H1 (cell line): ENCODE measurements at regions not wholly inside any gene's neighbourhood (a gene's known extent, or its start where the extent isn't known, plus 50 kb on each side); places are given as distances from the start of the nearest gene placed in this dataset.
A peak's percentile ranks its signal among the peaks of the same experiment; 100 is the strongest.

Experiments used
- CTCF ChIA-PET: fragments of 300-600 bp; sonication (Branson Sonifier 250); formaldehyde crosslinking; loops from one replicate; lab custom pipeline; 2021; ENCODE audit not compliant: partially characterized antibody; lab: Charles Lee
- POLR2A ChIA-PET: fragments of 300-600 bp; sonication (Branson Sonifier 250); formaldehyde crosslinking; loops from one replicate; lab custom pipeline; 2021; ENCODE audit warnings: inconsistent platforms; ENCODE audit not compliant: partially characterized antibody; lab: Charles Lee
- DNase-seq, 2 experiments: peaks; one replicate each; pipeline versions ENCODE4 v3.0.0 to v3.0.0-alpha.2; 2010 to 2022; ENCODE audit warnings: low spot score in 2 of 2, low read depth in 1 of 2, mixed read lengths in 1 of 2
- FAIRE-seq: peaks from 2 replicates; lab custom pipeline; 2011; peaks lifted over from hg19 to GRCh38; lab: Jason Lieb, UNC
- H2AFZ ChIP-seq: 2 replicates; pipeline ENCODE4 v1.8.1; 2012; ENCODE audit warnings: low read length, inconsistent platforms
- H2AK5ac ChIP-seq: 2 replicates; pipeline ENCODE4 v1.6.1; 2013; ENCODE audit warnings: low read depth, low read length
- H2BK120ac ChIP-seq: replicated peaks from 2 replicates; pipeline ENCODE3; 2013; ENCODE audit warnings: low read depth, low read length, inconsistent platforms
- H2BK12ac ChIP-seq: 2 replicates; pipeline ENCODE4 v1.6.1; 2013; ENCODE audit warnings: low read depth, low read length
- H2BK15ac ChIP-seq: 2 replicates; pipeline ENCODE4 v1.6.1; 2013; ENCODE audit warnings: low read length
- H2BK20ac ChIP-seq: 2 replicates; pipeline ENCODE4 v1.6.1; 2013; ENCODE audit warnings: low read length
- H2BK5ac ChIP-seq: 2 replicates; pipeline ENCODE4 v1.6.1; 2013; ENCODE audit warnings: low read depth, low read length
- H3K14ac ChIP-seq: 2 replicates; pipeline ENCODE4 v1.6.1; 2013; ENCODE audit warnings: inconsistent platforms; ENCODE audit not compliant: insufficient read length
- H3K18ac ChIP-seq: 2 replicates; pipeline ENCODE4 v1.6.1; 2013; ENCODE audit warnings: low read length; ENCODE audit errors: extremely low read depth
- H3K23ac ChIP-seq: 2 replicates; pipeline ENCODE4 v1.6.1; 2013; ENCODE audit warnings: inconsistent platforms; ENCODE audit not compliant: insufficient read length
- H3K23me2 ChIP-seq: 2 replicates; pipeline ENCODE4 v1.6.1; 2013; ENCODE audit warnings: low read depth, low read length
- H3K27ac ChIP-seq: 2 replicates; pipeline ENCODE4 v1.6.1; 2011; ENCODE audit warnings: low read depth, low read length, inconsistent platforms
- H3K27me3 ChIP-seq, 4 experiments: replicated peaks in 1 of 4; 1 replicate in 1 of 4; 2 replicates in 3 of 4; pipeline versions ENCODE4 v1.6.1 to v1.8.1; 2011 to 2013; ENCODE audit warnings: low read length in 3 of 4, mild to moderate bottlenecking in 3 of 4, inconsistent platforms in 2 of 4, mixed read lengths in 2 of 4, moderate library complexity in 1 of 4; ENCODE audit not compliant: control insufficient read depth in 3 of 4, insufficient read depth in 3 of 4; ENCODE audit errors: extremely low read depth in 1 of 4
- H3K36me3 ChIP-seq, 4 experiments: 2 replicates each; pipeline versions ENCODE4 v1.6.1 to v1.8.1; 2011 to 2013; ENCODE audit warnings: mild to moderate bottlenecking in 4 of 4, low read length in 3 of 4, moderate library complexity in 2 of 4, control low read depth in 1 of 4, inconsistent platforms in 1 of 4; ENCODE audit not compliant: insufficient read depth in 4 of 4, control insufficient read depth in 2 of 4
- H3K4ac ChIP-seq: replicated peaks from 2 replicates; pipeline ENCODE3; 2013; ENCODE audit warnings: low read length, low read depth, mixed read lengths, inconsistent platforms; ENCODE audit not compliant: insufficient read length
- H3K4me1 ChIP-seq, 4 experiments: replicated peaks in 1 of 4; 1 replicate in 1 of 4; 2 replicates in 3 of 4; pipeline versions ENCODE4 v1.6.1 to v1.8.1; 2011 to 2013; ENCODE audit warnings: low read length in 3 of 4, inconsistent platforms in 2 of 4, mixed read lengths in 1 of 4; ENCODE audit not compliant: insufficient read depth in 4 of 4, control insufficient read depth in 3 of 4
- H3K4me2 ChIP-seq, 2 experiments: 2 replicates each; pipeline versions ENCODE4 v1.6.1 to v1.8.1; 2011 to 2013; ENCODE audit warnings: low read depth in 2 of 2, low read length in 2 of 2, control low read depth in 1 of 2, inconsistent platforms in 1 of 2, mild to moderate bottlenecking in 1 of 2; ENCODE audit not compliant: insufficient read depth in 1 of 2
- H3K4me3 ChIP-seq, 4 experiments: fragments of 200-600, 300-600 bp in 1 of 4; sonication (generic), shearing (Covaris generic), sonication (Bioruptor Twin) in 1 of 4; 2 replicates each; pipeline versions ENCODE4 v1.5.1 to v1.8.1; 2011 to 2016; ENCODE audit warnings: low read length in 4 of 4, low read depth in 3 of 4, control low read depth in 2 of 4, inconsistent platforms in 2 of 4, mild to moderate bottlenecking in 2 of 4, mixed read lengths in 1 of 4, moderate library complexity in 1 of 4; ENCODE audit not compliant: insufficient read depth in 2 of 4; ENCODE audit errors: extremely low read depth in 1 of 4
- H3K56ac ChIP-seq: replicated peaks from 2 replicates; pipeline ENCODE3; 2013; ENCODE audit warnings: low read depth, mild to moderate bottlenecking, mixed read lengths, low read length, inconsistent platforms; ENCODE audit not compliant: insufficient read length
- H3K79me1 ChIP-seq: 2 replicates; pipeline ENCODE4 v1.6.1; 2013; ENCODE audit warnings: low read depth, low read length, control low read depth
- H3K79me2 ChIP-seq, 2 experiments: 2 replicates each; pipeline versions ENCODE4 v1.6.1 to v1.8.1; 2012 to 2013; ENCODE audit warnings: low read length in 2 of 2, mild to moderate bottlenecking in 2 of 2, inconsistent platforms in 1 of 2; ENCODE audit not compliant: insufficient read depth in 2 of 2, control insufficient read depth in 1 of 2
- H3K9ac ChIP-seq, 4 experiments: replicated peaks in 1 of 4; 1 replicate in 1 of 4; 2 replicates in 3 of 4; pipeline versions ENCODE4 v1.6.1 to v1.8.1; 2011 to 2013; ENCODE audit warnings: low read depth in 3 of 4, low read length in 3 of 4, control low read depth in 2 of 4, mild to moderate bottlenecking in 2 of 4, moderate library complexity in 2 of 4, inconsistent platforms in 1 of 4; ENCODE audit errors: extremely low read depth in 1 of 4
- H3K9me3 ChIP-seq, 2 experiments: 2 replicates each; pipeline versions ENCODE4 v1.6.1 to v1.8.1; 2012 to 2013; ENCODE audit warnings: mild to moderate bottlenecking in 2 of 2, moderate library complexity in 2 of 2, control low read depth in 1 of 2, inconsistent platforms in 1 of 2, low read depth in 1 of 2, low read length in 1 of 2, mixed read lengths in 1 of 2; ENCODE audit not compliant: insufficient read depth in 2 of 2
- H4K20me1 ChIP-seq, 2 experiments: replicated peaks in 1 of 2; 2 replicates each; pipeline versions ENCODE3 to v1.8.1; 2011 to 2013; ENCODE audit warnings: inconsistent platforms in 2 of 2, low read length in 2 of 2, mild to moderate bottlenecking in 1 of 2; ENCODE audit not compliant: insufficient read depth in 2 of 2, control insufficient read depth in 1 of 2
- H4K5ac ChIP-seq: 2 replicates; pipeline ENCODE4 v1.6.1; 2013; ENCODE audit warnings: low read length, low read depth, mixed read lengths, inconsistent platforms; ENCODE audit not compliant: insufficient read length
- H4K8ac ChIP-seq: 2 replicates; pipeline ENCODE4 v1.8.0; 2013; ENCODE audit warnings: mild to moderate bottlenecking, moderate library complexity, low read length, inconsistent platforms; ENCODE audit not compliant: insufficient read depth; ENCODE audit errors: extremely low read depth
- H4K91ac ChIP-seq: replicated peaks from 2 replicates; pipeline ENCODE3; 2013; ENCODE audit warnings: low read length, mixed read lengths, inconsistent platforms; ENCODE audit not compliant: insufficient read length
- USF2 ChIP-seq: IDR thresholded peaks from 2 replicates; pipeline ENCODE4 v1.6.1; 2011; ENCODE audit warnings: low read length, improper control_type of control experiment
- WGBS, 2 experiments: shearing (Covaris generic) in 1 of 2; methylation state at CpG; one replicate each; pipeline versions ENCODE4 v1.1.6 to v1.1.7; 2013 to 2015; ENCODE audit warnings: low lambda C conversion rate in 2 of 2, mixed read lengths in 2 of 2, inconsistent platforms in 1 of 2, low coverage in 1 of 2, missing lambda C conversion rate in 1 of 2; ENCODE audit not compliant: insufficient replicate concordance in 2 of 2, insufficient coverage in 1 of 2, insufficient read length in 1 of 2; ENCODE audit errors: extremely low coverage in 1 of 2, missing lambda C conversion rate in 1 of 2; 5-methylcytosine and 5-hydroxymethylcytosine counted together

DNA sequence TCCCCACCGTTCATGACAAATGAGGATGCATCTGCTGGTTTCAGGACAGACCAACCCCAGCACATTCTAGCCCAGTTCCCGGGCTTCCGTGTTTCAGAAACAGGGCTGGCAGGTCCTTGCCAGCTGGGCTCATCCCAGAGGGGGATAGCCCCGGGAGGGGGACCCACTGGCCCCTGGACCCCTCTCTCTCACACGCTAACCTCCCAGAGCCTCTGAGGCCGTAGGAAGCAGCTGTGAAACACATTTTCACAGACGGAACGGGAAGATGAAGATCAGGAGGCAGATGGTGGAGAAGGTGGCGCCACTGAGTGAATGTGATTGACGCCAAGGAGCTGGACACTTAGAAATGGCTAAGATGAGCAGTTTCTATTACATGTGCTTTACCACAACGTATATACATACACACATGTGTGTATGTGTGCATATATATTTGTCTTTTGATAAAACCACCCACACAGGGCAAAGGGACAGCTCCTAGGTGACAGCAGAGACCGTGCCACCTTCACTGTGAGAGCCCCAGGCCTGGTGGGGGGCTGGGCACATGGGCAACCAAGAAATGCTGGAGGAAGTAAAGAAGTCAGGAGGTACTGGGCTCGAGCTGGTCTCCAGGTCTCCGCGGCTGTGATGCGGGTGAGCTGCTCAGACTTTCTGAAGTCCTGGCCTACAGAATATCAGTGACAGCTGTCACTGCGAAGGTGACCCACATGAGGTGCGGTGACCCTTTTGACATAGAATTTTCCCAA, 168.6 kb upstream of the IQSEC1 start:
- Histone ChIP-seq H3K18ac (no peak overlapping the region), H3K4me1 (peaks cover 0 to 4% (median 0%) of the 10 kb centered on the region in 4 experiments; a peak in 1 of 7 replicates), H3K23me2 (no peaks in the 10 kb centered on the region), H2BK120ac (no peak overlapping the region), H2BK15ac (no peak overlapping the region), H3K36me3 (no peaks in the 10 kb centered on the region), H2BK12ac (peak overlapping the region; percentile 10; the same call in 1 of the 2 replicates), H2AFZ (no peak overlapping the region), H3K79me2 (no peaks in the 10 kb centered on the region), H2AK5ac (no peak overlapping the region), H3K9ac (no peak overlapping the region), H4K91ac (no peak overlapping the region), H4K5ac (no peak overlapping the region), H3K14ac (no peak overlapping the region), H3K79me1 (no peaks in the 10 kb centered on the region), H4K20me1 (no peaks in the 10 kb centered on the region), H3K4ac (no peak overlapping the region), H2BK5ac (no peak overlapping the region), H3K27ac (no peak overlapping the region), H3K9me3 (no peaks in the 10 kb centered on the region), H3K23ac (no peak overlapping the region), H3K4me2 (no peak overlapping the region), H4K8ac (0 out of 2 replicates have a peak overlapping the region, but pooled peaks have one; percentile 57), H3K56ac (no peak overlapping the region), H2BK20ac (no peak overlapping the region), H3K4me3 (no peak overlapping the region), H3K27me3 (no peaks in the 10 kb centered on the region)
- CTCF ChIA-PET: interaction anchor here (0.6 to 7.5 kb wide), 21 partner anchors 11 to 346 kb away, joined by 3 to 49 read pairs (median 3); no protein-coding TSS in a partner anchor
- POLR2A ChIA-PET: interaction anchor here (1.4 kb wide), 1 partner anchor 15 kb away, joined by 4 read pairs; no protein-coding TSS in a partner anchor
- FAIRE-seq: no peak
- WGBS, 2 experiments: 90% methylated on average over 18 of the region's 18 CpGs; no CpG with 5 or more reads in 1 of the 2 experiments
- no peak for DNase-seq
- TF ChIP-seq USF2: no peak
